ENCODE measurements at regions not wholly inside any gene's neighbourhood (a gene's known extent, or its start where the extent isn't known, plus 50 kb on each side); places are given as distances from the start of the nearest gene placed in this dataset.
"Not testable (repeated sequence)": the region's sequence is repeated elsewhere in the genome, so short reads cannot be mapped to it uniquely, and the experiment has no call there.

DNA sequence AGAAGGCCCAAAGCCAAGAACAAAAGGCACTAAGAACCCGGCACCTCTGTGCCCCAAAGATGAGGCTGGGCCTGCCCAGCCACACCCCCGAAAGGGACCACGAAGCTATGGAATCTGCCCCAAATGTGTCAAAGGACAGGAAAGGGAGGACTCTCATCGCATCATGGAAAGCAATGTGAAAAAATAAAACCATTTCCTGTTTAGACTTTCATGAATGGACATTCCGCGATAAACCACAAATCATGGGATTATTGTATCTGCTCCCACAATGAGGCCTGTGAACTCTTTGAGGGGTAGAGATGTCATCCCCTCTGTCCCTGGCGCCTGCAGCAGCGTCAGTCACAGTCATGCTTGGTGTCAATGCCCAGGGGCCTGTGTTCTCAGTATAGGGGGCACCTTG, 135.0 kb downstream of the COPRS start:
- no peak for DNase-seq (ENCODE audit: insufficient read length, low spot score)
- no peak for FAIRE-seq

DNA sequence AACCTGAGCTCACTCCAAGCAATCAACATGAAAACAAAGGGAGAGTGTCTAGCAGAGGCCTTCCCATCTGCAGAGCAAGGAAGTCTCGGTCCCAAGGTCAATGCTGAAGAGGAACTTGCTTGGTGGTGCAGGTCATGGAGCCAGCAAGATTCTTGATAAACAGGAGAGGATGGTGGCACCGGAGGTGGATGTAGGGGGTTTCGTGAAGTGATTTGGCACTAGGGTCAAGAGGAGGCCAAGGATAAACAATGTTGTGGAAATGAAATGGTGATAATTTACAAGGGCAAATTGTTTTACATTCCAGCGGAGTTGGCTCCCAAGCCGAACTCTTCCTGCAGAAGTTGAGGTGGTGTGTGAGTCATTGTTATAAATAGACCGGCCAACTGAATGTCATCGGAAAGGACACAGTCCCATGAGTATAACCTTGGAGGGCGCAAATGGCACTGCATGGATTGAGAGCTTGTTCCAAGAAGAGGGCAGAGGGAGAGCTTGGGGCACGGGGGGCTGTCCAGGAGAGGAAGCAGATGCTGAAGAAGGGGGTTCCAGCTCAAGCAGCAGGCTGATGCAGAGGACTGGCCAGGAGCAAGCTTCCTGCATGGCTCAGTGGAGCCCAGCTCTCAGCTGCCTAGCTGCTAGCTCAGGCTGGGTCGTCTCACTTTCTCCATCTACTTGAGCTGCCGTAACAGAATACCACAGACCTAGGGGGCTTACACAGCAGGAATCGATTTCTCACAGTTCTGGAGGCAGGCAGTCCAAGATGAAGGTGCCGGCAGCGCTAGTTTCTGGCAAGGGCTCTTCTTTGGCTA, 136.6 kb downstream of the COPRS start:
- no peak for FAIRE-seq
- TF ChIP-seq, protein P1, sequence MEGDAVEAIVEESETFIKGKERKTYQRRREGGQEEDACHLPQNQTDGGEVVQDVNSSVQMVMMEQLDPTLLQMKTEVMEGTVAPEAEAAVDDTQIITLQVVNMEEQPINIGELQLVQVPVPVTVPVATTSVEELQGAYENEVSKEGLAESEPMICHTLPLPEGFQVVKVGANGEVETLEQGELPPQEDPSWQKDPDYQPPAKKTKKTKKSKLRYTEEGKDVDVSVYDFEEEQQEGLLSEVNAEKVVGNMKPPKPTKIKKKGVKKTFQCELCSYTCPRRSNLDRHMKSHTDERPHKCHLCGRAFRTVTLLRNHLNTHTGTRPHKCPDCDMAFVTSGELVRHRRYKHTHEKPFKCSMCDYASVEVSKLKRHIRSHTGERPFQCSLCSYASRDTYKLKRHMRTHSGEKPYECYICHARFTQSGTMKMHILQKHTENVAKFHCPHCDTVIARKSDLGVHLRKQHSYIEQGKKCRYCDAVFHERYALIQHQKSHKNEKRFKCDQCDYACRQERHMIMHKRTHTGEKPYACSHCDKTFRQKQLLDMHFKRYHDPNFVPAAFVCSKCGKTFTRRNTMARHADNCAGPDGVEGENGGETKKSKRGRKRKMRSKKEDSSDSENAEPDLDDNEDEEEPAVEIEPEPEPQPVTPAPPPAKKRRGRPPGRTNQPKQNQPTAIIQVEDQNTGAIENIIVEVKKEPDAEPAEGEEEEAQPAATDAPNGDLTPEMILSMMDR (IDR thresholded peaks at IDR 0.05; ENCODE audit: insufficient read depth, missing control alignments): no peak
- no peak for DNase-seq (ENCODE audit: insufficient read length, low spot score)

More for the DNA sequence above, 135.0 kb downstream of the COPRS start:
- TF ChIP-seq, protein P1 (IDR thresholded peaks at IDR 0.05; ENCODE audit: insufficient read depth, missing control alignments): no peak

DNA sequence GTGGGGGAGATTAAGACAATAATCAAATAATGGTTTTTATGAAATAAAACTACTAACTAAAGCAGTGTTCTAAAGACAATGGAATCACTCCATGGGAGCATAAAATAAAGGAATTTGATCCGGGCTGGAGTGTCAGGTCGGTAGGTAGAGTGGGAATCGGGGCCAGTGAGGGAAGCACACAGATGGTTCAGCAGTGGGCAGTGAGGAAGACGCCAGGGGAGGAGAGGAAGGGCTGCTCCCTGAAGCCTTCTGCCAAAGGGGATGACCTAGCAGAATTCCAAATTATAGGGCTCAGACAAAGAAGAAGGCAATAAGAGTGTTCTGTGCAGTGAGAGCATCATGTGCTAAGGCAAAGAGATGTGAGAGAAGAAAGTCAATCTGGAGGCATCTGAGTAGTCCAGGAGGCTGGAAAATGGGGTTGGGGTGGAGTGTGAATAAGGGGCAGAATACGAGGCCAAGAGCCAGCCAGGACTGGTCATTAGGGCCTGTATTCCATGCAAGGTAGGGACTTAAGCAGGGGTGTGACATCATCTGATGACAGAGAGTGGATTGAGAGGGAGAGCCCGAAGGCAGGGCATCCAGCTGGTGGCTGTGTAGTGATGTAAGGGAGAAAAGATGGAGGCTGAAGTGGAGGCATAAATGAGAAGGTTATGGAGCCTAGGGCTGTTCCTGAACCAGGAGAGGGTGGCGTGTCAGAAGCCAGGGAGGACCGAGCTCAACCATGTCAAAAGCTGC, 137.6 kb downstream of the COPRS start:
- DNase-seq (ENCODE audit: insufficient read length, low spot score): no peak
- FAIRE-seq: no peak
- TF ChIP-seq, protein P1 (IDR thresholded peaks at IDR 0.05; ENCODE audit: insufficient read depth, missing control alignments): no peak

DNA sequence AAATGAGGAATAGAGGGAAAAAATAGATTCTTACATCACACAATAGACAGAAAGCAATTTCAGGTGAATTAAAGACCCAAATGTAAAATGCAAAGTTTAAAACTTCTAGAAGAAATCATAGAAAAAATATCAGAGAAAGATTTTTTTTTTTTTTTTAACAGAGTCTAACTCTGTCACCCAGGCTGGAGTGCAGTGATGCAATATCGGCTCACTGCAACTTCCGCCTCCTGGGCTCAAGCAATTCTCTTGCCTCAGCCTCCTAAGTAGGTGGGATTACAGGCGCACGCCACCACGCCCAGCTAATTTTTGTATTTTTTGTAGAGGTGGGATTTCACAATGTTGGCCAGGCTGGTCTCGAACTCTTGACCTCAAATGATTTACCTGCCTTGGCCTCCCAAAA, 141.8 kb downstream of the COPRS start:
- not testable (repeated sequence) for FAIRE-seq; DNase-seq (ENCODE audit: insufficient read length, low spot score)

DNA sequence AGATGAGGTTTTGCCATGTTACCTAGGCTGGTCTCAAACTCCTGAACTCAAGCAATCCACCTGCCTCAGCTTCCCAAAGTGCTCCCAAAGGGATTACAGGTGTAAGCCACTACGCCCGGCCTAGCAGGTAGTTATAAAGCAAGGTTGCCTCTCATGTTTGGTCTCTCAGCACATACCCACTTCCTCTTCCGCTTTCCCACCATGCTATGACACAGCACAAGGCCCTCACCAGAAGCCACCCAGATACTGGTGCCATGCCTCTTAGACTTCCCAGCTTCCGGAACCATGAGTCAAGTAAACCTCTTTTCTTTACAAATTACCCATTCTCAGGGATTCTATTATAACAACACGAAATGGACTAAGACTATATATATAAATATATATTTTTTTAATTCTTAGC, 143.6 kb downstream of the COPRS start:
- DNase-seq (ENCODE audit: insufficient read length, low spot score) (no peak), FAIRE-seq (no peak)
- TF ChIP-seq, protein P1 (IDR thresholded peaks at IDR 0.05; ENCODE audit: insufficient read depth, missing control alignments): no peak

DNA sequence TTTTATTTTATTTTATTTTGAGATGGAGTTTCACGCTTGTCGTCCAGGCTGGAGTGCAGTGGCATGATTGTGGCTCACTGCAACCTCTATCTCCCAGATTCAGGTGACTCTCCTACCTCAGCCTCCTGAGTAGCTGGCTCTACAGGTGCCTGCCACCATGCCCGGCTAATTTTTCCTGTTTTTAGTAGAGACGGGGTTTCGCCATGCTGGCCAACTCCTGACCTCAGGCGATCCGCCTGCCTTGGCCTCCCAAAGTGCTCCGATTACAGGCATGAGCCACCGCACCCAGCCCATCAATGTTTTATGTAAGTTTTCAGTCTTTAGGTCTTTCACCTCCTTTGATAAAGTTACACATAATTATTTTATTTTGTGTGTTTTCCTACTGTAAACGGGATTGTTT, 154.6 kb downstream of the COPRS start:
- no peak for DNase-seq (ENCODE audit: insufficient read length, low spot score)
- no peak for FAIRE-seq
- TF ChIP-seq, protein P1 (IDR thresholded peaks at IDR 0.05; ENCODE audit: insufficient read depth, missing control alignments): no peak

DNA sequence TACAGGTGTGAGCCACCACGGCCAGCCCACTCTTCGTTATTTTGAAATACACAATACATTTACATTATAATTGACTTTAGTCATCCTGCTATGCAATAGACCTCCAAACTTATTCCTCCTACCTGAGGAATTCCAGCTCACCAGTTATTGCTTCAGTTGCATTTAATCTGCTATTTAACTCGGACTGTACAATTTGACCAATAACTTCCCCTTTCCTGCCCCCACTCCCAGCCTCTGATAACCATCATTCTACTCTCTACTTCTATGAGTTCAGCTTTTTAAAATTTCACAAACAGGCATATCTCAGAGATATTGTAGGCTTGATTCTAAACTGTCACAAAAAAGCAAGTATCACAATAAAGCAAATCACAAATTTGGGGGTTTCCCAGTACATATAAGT, 157.0 kb downstream of the COPRS start:
- TF ChIP-seq, protein P1 (IDR thresholded peaks at IDR 0.05; ENCODE audit: insufficient read depth, missing control alignments): no peak
- DNase-seq (ENCODE audit: insufficient read length, low spot score): no peak
- no peak for FAIRE-seq

Measured in D721Med (cell line).